ENCODE measurements at regions not wholly inside any gene's neighbourhood (a gene's known extent, or its start where the extent isn't known, plus 50 kb on each side); places are given as distances from the start of the nearest gene placed in this dataset.

- Mint-ChIP-seq H3K4me3 (ENCODE audit: unreplicated experiment) (no peak overlapping the region), H3K36me3 (ENCODE audit: low read depth, unreplicated experiment) (no peaks in the 10 kb centered on the region), H3K27ac (ENCODE audit: unreplicated experiment) (no peak overlapping the region), H3K27me3 (ENCODE audit: low read depth, unreplicated experiment) (no peaks in the 10 kb centered on the region), H3K9me3 (ENCODE audit: unreplicated experiment) (no peaks in the 10 kb centered on the region), H3K4me1 (ENCODE audit: low read depth, unreplicated experiment) (peaks cover 5% of the 10 kb centered on the region)
- H3K9ac ChIP-seq (ENCODE audit: low read length) = no peak overlapping the region
- no peaks in the 10 kb centered on the region for H3K36me3 ChIP-seq (ENCODE audit: insufficient read depth, low read length)
- no peak overlapping the region for H3K27ac ChIP-seq (ENCODE audit: low read depth, low read length)
- H2AFZ ChIP-seq (ENCODE audit: low read depth, low read length) = no peak overlapping the region
- no peak overlapping the region for H3K4me3 ChIP-seq (ENCODE audit: insufficient read depth, low read depth, low read length)
- no peak for TF ChIP-seq CTCF (IDR thresholded peaks at IDR 0.05; ENCODE audit: insufficient read depth, low read depth, low read length)
- no peak for TF ChIP-seq EZH2 (IDR thresholded peaks at IDR 0.05; ENCODE audit: insufficient read depth, low read length)
- no peaks in the 10 kb centered on the region for H3K9me3 ChIP-seq (ENCODE audit: insufficient read depth, low read depth, low read length)
- FAIRE-seq (no peak), DNase-seq (ENCODE audit: low read depth) (peak; percentile 72)
- no peaks in the 10 kb centered on the region for H3K27me3 ChIP-seq (ENCODE audit: insufficient read depth, low read length)
- H3K4me2 ChIP-seq (ENCODE audit: low read length) = no peak overlapping the region
- H3K4me1 ChIP-seq (ENCODE audit: insufficient read depth, low read length) = no peaks in the 10 kb centered on the region
- H4K20me1 ChIP-seq (ENCODE audit: insufficient read depth, low read length) = no peaks in the 10 kb centered on the region
- H3K79me2 ChIP-seq (ENCODE audit: insufficient read depth, low read length) = no peaks in the 10 kb centered on the region
Observed at GRCh38 chr13:68808456-68808855, 1299.2 kb upstream of the ATXN8OS start.

- Histone ChIP-seq H3K4me3 (ENCODE audit: insufficient read depth, low read depth, low read length) (no peak overlapping the region), H3K27ac (ENCODE audit: low read depth, low read length) (no peak overlapping the region), H3K27me3 (ENCODE audit: insufficient read depth, low read length) (no peaks in the 10 kb centered on the region), H3K79me2 (ENCODE audit: insufficient read depth, low read length) (no peaks in the 10 kb centered on the region), H4K20me1 (ENCODE audit: insufficient read depth, low read length) (no peaks in the 10 kb centered on the region), H3K4me2 (ENCODE audit: low read length) (no peak overlapping the region), H2AFZ (ENCODE audit: low read depth, low read length) (no peak overlapping the region), H3K36me3 (ENCODE audit: insufficient read depth, low read length) (no peaks in the 10 kb centered on the region), H3K9me3 (ENCODE audit: insufficient read depth, low read depth, low read length) (no peaks in the 10 kb centered on the region), H3K9ac (ENCODE audit: low read length) (no peak overlapping the region), H3K4me1 (ENCODE audit: insufficient read depth, low read length) (no peaks in the 10 kb centered on the region)
- Mint-ChIP-seq H3K4me3 (ENCODE audit: unreplicated experiment) (no peak overlapping the region), H3K4me1 (ENCODE audit: low read depth, unreplicated experiment) (no peaks in the 10 kb centered on the region), H3K27ac (ENCODE audit: unreplicated experiment) (no peak overlapping the region), H3K27me3 (ENCODE audit: low read depth, unreplicated experiment) (no peaks in the 10 kb centered on the region), H3K36me3 (ENCODE audit: low read depth, unreplicated experiment) (no peaks in the 10 kb centered on the region), H3K9me3 (ENCODE audit: unreplicated experiment) (no peaks in the 10 kb centered on the region)
- no peak for TF ChIP-seq CTCF (IDR thresholded peaks at IDR 0.05; ENCODE audit: insufficient read depth, low read depth, low read length)
- TF ChIP-seq EZH2 (IDR thresholded peaks at IDR 0.05; ENCODE audit: insufficient read depth, low read length) = no peak
- no peak for FAIRE-seq
- DNase-seq (ENCODE audit: low read depth) = no peak
Observed at GRCh38 chr13:68806125-68806524, 1301.5 kb upstream of the ATXN8OS start.

- H3K27ac Mint-ChIP-seq (ENCODE audit: unreplicated experiment) = no peak overlapping the region
- Histone ChIP-seq H3K9me3 (ENCODE audit: insufficient read depth, low read depth, low read length) (peaks cover 2% of the 10 kb centered on the region), H3K79me2 (ENCODE audit: insufficient read depth, low read length) (no peaks in the 10 kb centered on the region), H2AFZ (ENCODE audit: low read depth, low read length) (no peak overlapping the region), H3K36me3 (ENCODE audit: insufficient read depth, low read length) (no peaks in the 10 kb centered on the region), H3K4me2 (ENCODE audit: low read length) (no peak overlapping the region), H4K20me1 (ENCODE audit: insufficient read depth, low read length) (no peaks in the 10 kb centered on the region), H3K4me1 (ENCODE audit: insufficient read depth, low read length) (no peaks in the 10 kb centered on the region), H3K27me3 (ENCODE audit: insufficient read depth, low read length) (no peaks in the 10 kb centered on the region), H3K4me3 (ENCODE audit: insufficient read depth, low read depth, low read length) (no peak overlapping the region), H3K9ac (ENCODE audit: low read length) (no peak overlapping the region), H3K27ac (ENCODE audit: low read depth, low read length) (no peak overlapping the region)
- no peaks in the 10 kb centered on the region for H3K27me3 Mint-ChIP-seq (ENCODE audit: low read depth, unreplicated experiment)
- no peaks in the 10 kb centered on the region for H3K4me1 Mint-ChIP-seq (ENCODE audit: low read depth, unreplicated experiment)
- H3K4me3 Mint-ChIP-seq (ENCODE audit: unreplicated experiment) = no peak overlapping the region
- no peaks in the 10 kb centered on the region for H3K36me3 Mint-ChIP-seq (ENCODE audit: low read depth, unreplicated experiment)
- no peaks in the 10 kb centered on the region for H3K9me3 Mint-ChIP-seq (ENCODE audit: unreplicated experiment)
- no peak for DNase-seq (ENCODE audit: low read depth)
- no peak for FAIRE-seq
- TF ChIP-seq CTCF (IDR thresholded peaks at IDR 0.05; ENCODE audit: insufficient read depth, low read depth, low read length) = no peak
- no peak for TF ChIP-seq EZH2 (IDR thresholded peaks at IDR 0.05; ENCODE audit: insufficient read depth, low read length)
Observed at GRCh38 chr13:68784275-68784674, 1323.4 kb upstream of the ATXN8OS start.
